ENCODE measurements at regions not wholly inside any gene's neighbourhood (a gene's known extent, or its start where the extent isn't known, plus 50 kb on each side); places are given as distances from the start of the nearest gene placed in this dataset.

- TF ChIP-seq EZH2 (IDR thresholded peaks at IDR 0.05; ENCODE audit: borderline replicate concordance, low read length) (no peak), CTCF (IDR thresholded peaks at IDR 0.05; ENCODE audit: low read length) (no peak)
Measured at GRCh38 chr1:38744452-38745350, 114.9 kb downstream of the RRAGC start.

Data from OCI-LY1 (cell line).